Upper lobe of left lung (tissue), 6 donors: ENCODE measurements at regions not wholly inside any gene's neighbourhood (a gene's known extent, or its start where the extent isn't known, plus 50 kb on each side); places are given as distances from the start of the nearest gene placed in this dataset.

Source experiments
- ATAC-seq, 2 donors: fragments of 200-7000 bp; cut with Tn5 transposase; one replicate each; pipeline ENCODE4 v1.9.1; 2022; ENCODE audit warnings: mild to moderate bottlenecking in 2 of 2, moderate library complexity in 2 of 2; ENCODE audit not compliant: low FRiP score in 2 of 2
- DNase-seq, 2 donors: peaks; one replicate each; pipeline ENCODE4 v3.0.0-alpha.2; 2019 to 2020
- H3K27ac ChIP-seq, 4 donors: fragments of 200-600 bp; sonication (generic); one replicate each; pipeline ENCODE4 v1.5.1; 2016 to 2019
- H3K27me3 ChIP-seq, 4 donors: fragments of 200-600 bp; sonication (generic); one replicate each; pipeline ENCODE4 v1.5.1; 2017 to 2019
- H3K36me3 ChIP-seq, 4 donors: fragments of 200-600 bp; sonication (generic); one replicate each; pipeline ENCODE4 v1.5.1; 2016 to 2019
- H3K4me1 ChIP-seq, 4 donors: fragments of 200-600 bp; sonication (generic); one replicate each; pipeline ENCODE4 v1.5.1; 2018 to 2019
- H3K4me3 ChIP-seq, 4 donors: fragments of 200-600 bp; sonication (generic); one replicate each; pipeline ENCODE4 v1.5.1; 2017 to 2019; ENCODE audit warnings: mild to moderate bottlenecking in 2 of 4, moderate library complexity in 1 of 4
- H3K9me3 ChIP-seq, 4 donors: fragments of 200-600 bp; sonication (generic); one replicate each; pipeline ENCODE4 v1.5.1; 2018 to 2019
- CTCF ChIP-seq, 6 experiments: fragments of 450-650 bp in 4 of 6; fragments of 200-600 bp in 2 of 6; sonication (generic) in 2 of 6; IDR thresholded peaks; one replicate each; pipeline ENCODE4 v1.5.1; 2016 to 2019; ENCODE audit warnings: antibody characterized with exemption in 6 of 6
- EP300 ChIP-seq, 4 donors: sonication (generic); formaldehyde crosslinking; IDR thresholded peaks; one replicate each; pipeline ENCODE4 v1.5.1; 2017; ENCODE audit warnings: antibody characterized with exemption in 4 of 4, control low read depth in 2 of 4
- POLR2A ChIP-seq, 4 donors: fragments of 450-650 bp; IDR thresholded peaks; one replicate each; pipeline ENCODE4 v1.5.1; 2016 to 2017; ENCODE audit warnings: antibody characterized with exemption in 4 of 4, mild to moderate bottlenecking in 2 of 4
- POLR2AphosphoS5 ChIP-seq, 2 donors: sonication (generic); formaldehyde crosslinking; IDR thresholded peaks; one replicate each; pipeline ENCODE4 v1.5.1; 2017; ENCODE audit warnings: antibody characterized with exemption in 2 of 2
- WGBS, 2 donors: methylation state at CpG; one replicate each; pipeline ENCODE4 v1.1.5; 2017 to 2018; 5-methylcytosine and 5-hydroxymethylcytosine counted together
- donor health status: DM: no; HTN: no; CAD: no; lungs with moderate emphysema.
- donor health status: DM: no; HTN: yes; CAD: no; lungs with severe emphysema.

GRCh38 chr2:206389164-206389563 lies 54.2 kb upstream of the ADAM23 start:
- Histone ChIP-seq H3K4me3 (no peak overlapping the region), H3K27me3 (no peaks in the 10 kb centered on the region), H3K27ac (no peak overlapping the region), H3K9me3 (peaks cover 0 to 9% (median 0%) of the 10 kb centered on the region in 4 donors), H3K36me3 (no peaks in the 10 kb centered on the region), H3K4me1 (no peaks in the 10 kb centered on the region)
- WGBS, 2 donors, result 48 to 76% methylated on average over 2 of the region's 2 CpGs
- TF ChIP-seq EP300 (IDR thresholded peaks at IDR 0.05) (no peak), POLR2AphosphoS5 (IDR thresholded peaks at IDR 0.05) (no peak), POLR2A (IDR thresholded peaks at IDR 0.05) (no peak), CTCF (IDR thresholded peaks at IDR 0.05) (no peak)
- ATAC-seq (no peak), DNase-seq (no peak)

GRCh38 chr2:206390181-206390580 lies 53.2 kb upstream of the ADAM23 start:
- no peak overlapping the region for H3K27ac ChIP-seq
- no peaks in the 10 kb centered on the region for H3K36me3 ChIP-seq
- ATAC-seq, result no peak
- no peak for TF ChIP-seq EP300 (IDR thresholded peaks at IDR 0.05)
- TF ChIP-seq CTCF (IDR thresholded peaks at IDR 0.05), result no peak
- no peak for TF ChIP-seq POLR2A (IDR thresholded peaks at IDR 0.05)
- no peak for TF ChIP-seq POLR2AphosphoS5 (IDR thresholded peaks at IDR 0.05)
- no peaks in the 10 kb centered on the region for H3K4me1 ChIP-seq
- H3K9me3 ChIP-seq, result no peaks in the 10 kb centered on the region
- no peak for DNase-seq
- WGBS, 2 donors, result 89 to 91% methylated on average over 2 of the region's 2 CpGs
- H3K27me3 ChIP-seq, result no peaks in the 10 kb centered on the region
- no peak overlapping the region for H3K4me3 ChIP-seq

- ATAC-seq, result no peak
- TF ChIP-seq CTCF (IDR thresholded peaks at IDR 0.05), result no peak
- TF ChIP-seq POLR2A (IDR thresholded peaks at IDR 0.05), result no peak
- no peak for TF ChIP-seq EP300 (IDR thresholded peaks at IDR 0.05)
- TF ChIP-seq POLR2AphosphoS5 (IDR thresholded peaks at IDR 0.05), result no peak
- no peak for DNase-seq
- no peaks in the 10 kb centered on the region for H3K9me3 ChIP-seq
- H3K4me3 ChIP-seq, result no peak overlapping the region
- no peaks in the 10 kb centered on the region for H3K4me1 ChIP-seq
- WGBS, 2 donors, result 15 to 24% methylated on average over 2 of the region's 2 CpGs
- no peaks in the 10 kb centered on the region for H3K27me3 ChIP-seq
- no peak overlapping the region for H3K27ac ChIP-seq
- no peaks in the 10 kb centered on the region for H3K36me3 ChIP-seq
Measured at GRCh38 chr2:206392118-206392517, 51.2 kb upstream of the ADAM23 start.
